ENCODE measurements at regions not wholly inside any gene's neighbourhood (a gene's known extent, or its start where the extent isn't known, plus 50 kb on each side); places are given as distances from the start of the nearest gene placed in this dataset.

DNA sequence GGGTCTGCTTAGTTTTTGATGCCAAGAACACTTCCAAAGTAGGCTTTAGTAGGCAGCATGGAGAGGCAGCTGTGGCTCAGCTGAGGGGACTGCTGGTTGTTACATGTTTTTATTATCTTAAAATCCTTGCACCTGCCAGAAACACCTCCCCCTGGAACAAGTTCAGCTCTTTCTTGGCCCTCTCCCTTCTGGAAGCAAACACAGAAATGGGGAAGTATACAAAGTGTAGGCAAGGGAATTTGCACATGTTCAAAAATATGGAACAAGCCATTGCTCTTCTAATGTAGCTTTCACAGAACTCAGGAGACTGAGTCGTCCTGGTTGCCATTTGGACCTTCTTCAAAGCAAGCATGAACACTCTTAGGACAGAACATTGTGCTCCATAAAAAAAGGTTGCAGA, 169.1 kb upstream of the SEMA6D start:
- Histone ChIP-seq H3K36me3 (ENCODE audit: insufficient read depth, low read length) (no peaks in the 10 kb centered on the region), H3K27me3 (ENCODE audit: control insufficient read depth in 1 of 2, insufficient read depth in 2 of 2, low read length in 2 of 2) (no peaks in the 10 kb centered on the region), H3K9me3 (ENCODE audit: control insufficient read depth in 1 of 2, insufficient read depth in 1 of 2, low read length in 2 of 2) (no peaks in the 10 kb centered on the region), H3K27ac (ENCODE audit: low read depth in 1 of 2, low read length in 2 of 2) (no peak overlapping the region), H3K4me3 (ENCODE audit: low read length) (no peak overlapping the region), H3K4me1 (ENCODE audit: insufficient read depth, low read length) (no peaks in the 10 kb centered on the region)
- no peaks in the 10 kb centered on the region for H3K36me3 Mint-ChIP-seq (ENCODE audit: low read depth)
- no peak overlapping the region for H3K27ac Mint-ChIP-seq
- H3K4me1 Mint-ChIP-seq (ENCODE audit: low read depth): no peaks in the 10 kb centered on the region
- ATAC-seq (ENCODE audit: poor library complexity) (no peak), DNase-seq (no peak)
- H3K27me3 Mint-ChIP-seq: no peaks in the 10 kb centered on the region
- ChIA-PET CTCF (no interaction called here), POLR2A (no interaction called here)
- TF ChIP-seq, protein P1, sequence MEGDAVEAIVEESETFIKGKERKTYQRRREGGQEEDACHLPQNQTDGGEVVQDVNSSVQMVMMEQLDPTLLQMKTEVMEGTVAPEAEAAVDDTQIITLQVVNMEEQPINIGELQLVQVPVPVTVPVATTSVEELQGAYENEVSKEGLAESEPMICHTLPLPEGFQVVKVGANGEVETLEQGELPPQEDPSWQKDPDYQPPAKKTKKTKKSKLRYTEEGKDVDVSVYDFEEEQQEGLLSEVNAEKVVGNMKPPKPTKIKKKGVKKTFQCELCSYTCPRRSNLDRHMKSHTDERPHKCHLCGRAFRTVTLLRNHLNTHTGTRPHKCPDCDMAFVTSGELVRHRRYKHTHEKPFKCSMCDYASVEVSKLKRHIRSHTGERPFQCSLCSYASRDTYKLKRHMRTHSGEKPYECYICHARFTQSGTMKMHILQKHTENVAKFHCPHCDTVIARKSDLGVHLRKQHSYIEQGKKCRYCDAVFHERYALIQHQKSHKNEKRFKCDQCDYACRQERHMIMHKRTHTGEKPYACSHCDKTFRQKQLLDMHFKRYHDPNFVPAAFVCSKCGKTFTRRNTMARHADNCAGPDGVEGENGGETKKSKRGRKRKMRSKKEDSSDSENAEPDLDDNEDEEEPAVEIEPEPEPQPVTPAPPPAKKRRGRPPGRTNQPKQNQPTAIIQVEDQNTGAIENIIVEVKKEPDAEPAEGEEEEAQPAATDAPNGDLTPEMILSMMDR (IDR thresholded peaks at IDR 0.05): no peak
- intact Hi-C loops (cut with DNase I, micrococcal nuclease): no loop called here
- H3K9me3 Mint-ChIP-seq: peaks cover 10% of the 10 kb centered on the region
- H3K4me3 Mint-ChIP-seq: no peak overlapping the region

DNA sequence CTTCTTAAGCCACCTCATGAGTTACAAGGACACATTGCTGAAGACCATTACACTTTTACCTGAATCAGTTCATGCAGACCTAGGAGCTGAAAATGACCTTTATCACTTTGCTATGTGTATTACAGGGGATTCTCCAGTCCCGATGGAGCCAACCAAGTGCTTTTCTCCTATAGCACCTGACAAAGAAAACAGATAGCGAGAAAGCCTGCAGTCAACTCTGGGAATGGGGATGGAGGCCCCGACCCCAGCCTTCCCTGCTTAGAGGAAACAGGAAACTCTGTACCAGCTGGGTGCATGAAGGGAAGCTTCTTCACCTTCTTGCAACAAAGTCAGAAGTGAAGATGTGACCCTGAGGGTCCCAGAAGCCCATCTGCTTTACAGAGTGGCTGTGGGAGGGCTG, 168.3 kb upstream of the SEMA6D start:
- H3K27me3 ChIP-seq (ENCODE audit: control insufficient read depth in 1 of 2, insufficient read depth in 2 of 2, low read length in 2 of 2): no peaks in the 10 kb centered on the region
- intact Hi-C loops (cut with DNase I, micrococcal nuclease): no loop called here
- CTCF ChIA-PET: no interaction called here
- Mint-ChIP-seq H3K4me1 (ENCODE audit: low read depth) (no peaks in the 10 kb centered on the region), H3K27ac (no peak overlapping the region), H3K27me3 (no peaks in the 10 kb centered on the region), H3K36me3 (ENCODE audit: low read depth) (no peaks in the 10 kb centered on the region), H3K4me3 (no peak overlapping the region), H3K9me3 (peaks cover 5% of the 10 kb centered on the region)
- ATAC-seq (ENCODE audit: poor library complexity): no peak
- no peaks in the 10 kb centered on the region for H3K36me3 ChIP-seq (ENCODE audit: insufficient read depth, low read length)
- H3K9me3 ChIP-seq (ENCODE audit: control insufficient read depth in 1 of 2, insufficient read depth in 1 of 2, low read length in 2 of 2): no peaks in the 10 kb centered on the region
- POLR2A ChIA-PET: no interaction called here
- no peak overlapping the region for H3K4me3 ChIP-seq (ENCODE audit: low read length)
- DNase-seq: no peak
- no peaks in the 10 kb centered on the region for H3K4me1 ChIP-seq (ENCODE audit: insufficient read depth, low read length)
- TF ChIP-seq, protein P1 (IDR thresholded peaks at IDR 0.05): no peak
- H3K27ac ChIP-seq (ENCODE audit: low read depth in 1 of 2, low read length in 2 of 2): no peak overlapping the region

DNA sequence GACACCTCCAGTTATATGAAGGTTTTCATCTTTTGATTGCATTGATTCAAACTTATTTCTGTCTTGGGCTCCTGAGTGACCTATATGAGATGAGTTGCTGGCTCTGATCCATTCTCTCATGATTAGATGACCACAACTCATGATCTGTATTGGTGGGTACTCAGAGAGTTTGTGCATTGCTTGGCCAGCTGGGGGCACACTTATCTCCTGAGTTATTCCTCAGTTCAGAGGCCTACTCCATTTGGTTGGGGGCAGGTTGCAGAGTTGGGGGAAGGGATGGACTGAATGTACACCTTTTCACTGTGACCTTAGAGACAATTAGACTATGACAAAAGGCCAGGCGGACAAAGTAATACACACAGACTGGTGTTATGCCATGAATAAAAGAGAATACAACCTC, 166.2 kb upstream of the SEMA6D start:
- POLR2A ChIA-PET: no interaction called here
- no peaks in the 10 kb centered on the region for H3K36me3 Mint-ChIP-seq (ENCODE audit: low read depth)
- Histone ChIP-seq H3K27me3 (ENCODE audit: control insufficient read depth in 1 of 2, insufficient read depth in 2 of 2, low read length in 2 of 2) (no peaks in the 10 kb centered on the region), H3K36me3 (ENCODE audit: insufficient read depth, low read length) (no peaks in the 10 kb centered on the region), H3K4me1 (ENCODE audit: insufficient read depth, low read length) (no peaks in the 10 kb centered on the region), H3K9me3 (ENCODE audit: control insufficient read depth in 1 of 2, insufficient read depth in 1 of 2, low read length in 2 of 2) (no peaks in the 10 kb centered on the region), H3K4me3 (ENCODE audit: low read length) (no peak overlapping the region), H3K27ac (ENCODE audit: low read depth in 1 of 2, low read length in 2 of 2) (no peak overlapping the region)
- H3K9me3 Mint-ChIP-seq: no peaks in the 10 kb centered on the region
- no peak for DNase-seq
- ATAC-seq (ENCODE audit: poor library complexity): no peak
- TF ChIP-seq, protein P1 (IDR thresholded peaks at IDR 0.05): no peak
- H3K27me3 Mint-ChIP-seq: no peaks in the 10 kb centered on the region
- intact Hi-C loops (cut with DNase I, micrococcal nuclease): no loop called here
- no peaks in the 10 kb centered on the region for H3K4me1 Mint-ChIP-seq (ENCODE audit: low read depth)
- CTCF ChIA-PET: no interaction called here
- H3K4me3 Mint-ChIP-seq: no peak overlapping the region
- no peak overlapping the region for H3K27ac Mint-ChIP-seq

All from CD4-positive, alpha-beta T cell (primary cell).